ENCODE measurements at regions not wholly inside any gene's neighbourhood (a gene's known extent, or its start where the extent isn't known, plus 50 kb on each side); places are given as distances from the start of the nearest gene placed in this dataset.

- TF ChIP-seq CTCF (IDR thresholded peaks at IDR 0.05): no peak
- TF ChIP-seq POLR2A (IDR thresholded peaks at IDR 0.05): no peak
These were observed 357.5 kb upstream of the TMCO5A start for GRCh38 chr15:37576952-37577351.
